ENCODE measurements at regions not wholly inside any gene's neighbourhood (a gene's known extent, or its start where the extent isn't known, plus 50 kb on each side); places are given as distances from the start of the nearest gene placed in this dataset.
"Not testable (repeated sequence)": the region's sequence is repeated elsewhere in the genome, so short reads cannot be mapped to it uniquely, and the experiment has no call there.

DNA sequence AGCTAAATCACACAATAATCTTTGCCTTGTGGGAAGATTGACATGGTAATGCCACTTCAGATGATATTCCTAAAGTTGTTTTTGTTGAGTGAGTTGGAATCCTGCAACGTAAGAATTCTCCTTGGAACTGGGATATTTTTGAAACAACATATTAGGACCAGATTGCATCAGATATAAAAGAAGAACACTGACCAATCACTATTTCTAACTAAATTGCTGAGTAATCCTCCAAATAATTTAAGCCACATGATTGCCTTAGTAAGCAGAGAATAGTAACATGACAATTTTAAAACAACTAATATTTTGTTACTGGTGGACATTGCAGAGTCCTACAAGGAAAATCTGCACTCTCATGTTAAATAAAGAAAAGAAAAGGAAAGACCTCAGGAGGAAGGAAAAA, 353.9 kb upstream of the LMCD1 start:
- no peak for DNase-seq

DNA sequence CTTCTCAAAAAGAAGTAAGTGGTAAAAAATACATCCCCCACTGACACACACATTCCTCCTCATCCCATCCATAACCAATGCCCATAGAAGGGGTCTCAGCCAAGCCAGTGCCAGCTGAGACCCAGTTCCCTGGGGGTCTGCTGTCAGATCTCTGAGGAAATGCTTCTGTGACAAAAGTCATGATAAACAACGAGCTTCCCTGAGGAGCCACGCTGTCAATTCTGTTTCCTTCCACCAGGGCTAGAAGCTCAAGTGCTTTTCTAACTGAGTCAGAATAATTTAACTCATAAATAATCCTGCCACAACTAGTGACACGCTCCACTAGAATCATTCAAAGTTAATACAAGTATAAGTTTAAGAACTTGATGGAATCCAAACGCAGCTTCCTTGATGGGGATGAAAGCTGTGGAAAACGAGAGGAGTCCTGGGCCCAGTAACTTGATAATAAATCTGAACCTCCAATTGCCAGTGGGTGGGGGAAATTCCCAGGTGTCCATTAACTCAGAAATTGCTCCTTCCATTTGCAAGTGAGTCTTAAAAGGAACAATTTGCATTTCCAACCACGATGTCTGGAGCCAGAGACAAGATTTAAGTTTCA, 348.7 kb upstream of the LMCD1 start:
- no peak for DNase-seq

DNA sequence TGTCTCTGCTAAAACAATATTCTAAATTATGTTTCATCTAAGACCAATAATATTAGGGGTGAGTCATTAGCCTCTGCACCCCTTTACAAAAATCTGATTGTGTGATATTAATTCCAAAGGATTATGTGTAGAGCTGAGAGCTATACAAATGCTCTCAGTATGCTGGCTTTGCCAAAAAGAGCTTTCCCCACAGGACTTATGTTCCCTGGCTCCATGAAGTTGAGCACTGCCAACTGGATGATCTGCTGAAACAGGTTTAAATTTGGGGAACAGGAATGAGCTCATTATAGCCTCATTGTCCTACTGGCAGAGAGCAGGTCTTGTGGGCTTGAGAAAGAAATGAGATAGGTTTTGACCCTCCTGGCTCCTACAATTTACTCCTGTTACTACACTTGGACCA, 347.8 kb upstream of the LMCD1 start:
- DNase-seq = no peak

DNA sequence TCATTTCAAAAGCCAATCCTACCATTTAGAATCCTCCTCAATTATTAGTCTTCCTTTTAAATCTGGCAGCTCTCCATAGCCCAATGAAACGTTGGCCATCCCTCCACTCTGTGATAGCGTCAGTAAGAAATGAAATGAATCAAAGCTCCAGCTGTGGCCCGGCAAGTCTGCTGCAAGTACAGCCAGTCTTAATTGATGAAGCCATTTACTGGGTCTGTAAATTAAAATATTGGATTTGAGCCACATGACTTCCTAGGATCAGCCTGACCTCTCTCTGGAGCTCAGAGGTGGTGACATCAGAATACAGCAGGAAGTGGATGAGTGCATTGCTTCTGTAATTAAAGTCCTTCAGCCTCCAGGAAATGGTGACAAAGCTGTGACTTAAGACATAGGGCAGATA, 347.0 kb upstream of the LMCD1 start:
- no peak for DNase-seq

DNA sequence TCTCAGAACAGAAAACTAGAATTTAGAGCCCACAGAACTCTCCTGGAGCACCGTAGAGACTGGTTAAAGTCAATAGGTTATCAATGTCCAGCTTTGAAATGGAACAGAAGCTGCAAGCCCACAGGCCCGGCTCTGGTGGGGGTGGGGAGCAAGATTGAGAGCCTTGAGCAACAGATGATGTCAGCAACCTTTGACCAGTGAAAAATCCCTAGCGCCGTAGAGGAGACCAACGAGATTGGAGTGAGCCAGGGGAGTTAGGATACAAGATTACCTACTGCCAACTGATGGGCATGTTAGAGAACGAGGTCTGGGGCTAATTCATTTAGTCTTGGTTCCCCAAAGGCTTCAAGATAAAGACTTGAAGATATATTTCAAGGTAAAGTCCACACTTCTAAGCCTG, 345.5 kb upstream of the LMCD1 start:
- DNase-seq = no peak

DNA sequence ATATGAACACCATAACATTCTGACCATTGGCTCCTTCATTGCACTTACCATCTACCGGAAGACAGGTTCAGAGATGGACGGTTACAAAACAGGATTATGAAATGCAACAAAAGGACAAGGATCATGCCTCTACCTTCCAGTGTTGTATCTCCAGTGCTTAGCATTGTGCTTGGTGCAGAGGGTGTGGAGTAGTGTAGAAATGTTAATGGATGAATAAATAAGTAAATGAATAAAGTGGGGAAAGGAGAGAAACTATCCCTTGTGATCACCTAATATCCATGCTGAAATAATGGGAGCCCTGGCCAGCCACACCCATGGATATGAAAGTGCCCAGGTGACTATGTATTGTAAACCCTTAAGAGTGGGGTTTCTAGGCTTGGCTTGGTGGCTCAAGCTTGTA, 344.8 kb upstream of the LMCD1 start:
- DNase-seq = no peak

DNA sequence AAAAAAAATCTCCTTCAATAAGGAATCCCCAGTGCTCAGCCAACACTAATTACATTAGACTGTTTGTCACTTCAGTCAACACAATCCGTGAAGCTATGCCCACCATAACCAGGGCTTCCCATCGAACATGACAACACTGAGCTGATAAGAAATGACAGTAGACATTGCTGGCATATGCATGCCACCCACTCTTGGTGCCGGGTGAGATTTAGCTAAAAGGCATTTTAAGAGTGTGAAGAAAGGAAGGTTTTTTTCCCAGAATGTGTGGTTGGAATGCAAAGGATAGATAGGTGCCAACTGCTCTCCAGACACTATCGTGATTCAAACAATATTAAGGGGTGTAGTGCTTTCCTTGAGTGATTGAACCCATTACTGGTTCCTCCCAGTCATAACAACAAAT, 344.0 kb upstream of the LMCD1 start:
- DNase-seq = no peak

- DNase-seq = no peak
These were observed 337.5 kb upstream of the LMCD1 start for GRCh38 chr3:8164145-8164544.

DNA sequence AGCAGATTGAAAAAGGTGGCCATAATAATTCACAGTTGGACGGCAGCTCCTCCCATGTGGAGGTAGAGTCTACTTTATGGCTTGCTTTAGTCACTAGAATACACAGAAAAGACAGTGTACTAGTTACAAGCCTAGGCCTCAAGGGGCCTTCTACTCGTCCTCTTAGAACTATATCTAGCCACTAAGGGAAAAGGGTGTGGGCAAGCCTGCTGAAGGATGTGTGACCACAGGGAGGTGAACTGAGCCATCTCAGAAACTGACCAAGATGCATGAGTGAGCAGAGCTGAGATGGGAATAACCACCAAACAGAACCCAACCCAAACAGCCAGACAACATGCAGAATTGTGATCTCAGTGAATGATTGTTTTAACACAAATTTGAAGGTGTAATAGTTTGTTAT, 335.6 kb upstream of the LMCD1 start:
- DNase-seq = no peak

GRCh38 chr3:8170971-8171508, 330.6 kb upstream of the LMCD1 start:
- no peak for DNase-seq

DNA sequence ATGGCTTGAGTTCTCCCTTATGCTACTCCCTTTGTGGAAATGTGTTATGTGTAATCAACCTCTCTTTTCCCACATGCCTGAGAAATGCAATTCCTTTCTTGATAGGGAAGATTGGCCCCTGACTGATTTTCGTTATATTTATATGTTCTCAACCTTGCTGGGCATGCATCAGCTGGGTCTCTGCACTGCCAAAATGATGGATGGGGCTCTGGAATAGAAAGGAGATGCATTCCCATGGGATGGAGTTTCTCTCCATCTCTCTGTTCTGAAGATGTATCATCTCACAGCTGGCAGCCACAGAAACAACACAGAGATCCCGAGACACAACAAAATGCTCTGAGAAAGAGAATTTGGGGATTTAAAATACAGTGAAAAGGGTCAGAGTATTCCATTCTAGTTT, 327.7 kb upstream of the LMCD1 start:
- no peak for DNase-seq

GRCh38 chr3:8176759-8177483, 324.7 kb upstream of the LMCD1 start:
- DNase-seq = not testable (repeated sequence)

DNA sequence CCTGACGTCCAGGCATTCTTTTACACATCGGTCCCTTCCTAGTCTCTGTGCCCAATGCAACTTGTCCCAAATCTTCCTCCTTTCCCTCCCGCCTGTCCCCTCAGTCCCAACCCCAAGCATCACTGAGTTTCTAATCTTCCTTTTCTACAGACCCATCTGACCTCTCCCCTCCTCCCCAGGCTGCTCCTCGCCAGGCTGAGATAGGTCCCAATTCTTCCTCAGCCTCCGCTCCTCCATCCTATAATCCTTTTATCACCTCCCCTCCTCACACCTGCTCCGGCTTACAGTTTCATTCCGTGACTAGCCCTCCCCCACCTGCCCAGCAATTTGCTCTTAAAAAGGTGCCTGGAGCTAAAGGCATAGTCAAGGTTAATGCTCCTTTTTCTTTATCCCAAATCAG, 323.1 kb upstream of the LMCD1 start:
- not testable (repeated sequence) for DNase-seq

GRCh38 chr3:8182904-8183303, 318.7 kb upstream of the LMCD1 start:
- DNase-seq = no peak

DNA sequence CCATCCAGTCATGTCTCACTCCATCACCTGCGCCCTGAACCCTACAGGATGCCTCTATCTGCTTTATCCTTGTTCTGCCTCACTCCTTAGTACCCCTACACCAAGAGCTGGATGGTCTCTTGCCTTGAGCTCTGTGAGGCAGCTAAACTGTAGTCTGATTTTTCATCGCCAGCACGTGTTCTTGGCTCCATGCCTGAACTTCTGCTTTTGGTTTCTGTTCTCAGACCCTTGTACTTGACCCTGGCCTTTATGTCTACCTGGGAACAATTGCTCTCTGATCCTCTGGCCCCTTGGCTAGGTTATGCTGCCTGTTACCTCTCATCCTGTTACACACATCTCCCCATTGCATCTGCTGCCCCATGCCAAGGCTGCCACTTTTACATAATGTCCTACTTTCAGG, 318.0 kb upstream of the LMCD1 start:
- no peak for DNase-seq

- DNase-seq = no peak
These were observed 315.4 kb upstream of the LMCD1 start for GRCh38 chr3:8186213-8186612.

GRCh38 chr3:8187996-8188395, 313.6 kb upstream of the LMCD1 start:
- DNase-seq = no peak

DNA sequence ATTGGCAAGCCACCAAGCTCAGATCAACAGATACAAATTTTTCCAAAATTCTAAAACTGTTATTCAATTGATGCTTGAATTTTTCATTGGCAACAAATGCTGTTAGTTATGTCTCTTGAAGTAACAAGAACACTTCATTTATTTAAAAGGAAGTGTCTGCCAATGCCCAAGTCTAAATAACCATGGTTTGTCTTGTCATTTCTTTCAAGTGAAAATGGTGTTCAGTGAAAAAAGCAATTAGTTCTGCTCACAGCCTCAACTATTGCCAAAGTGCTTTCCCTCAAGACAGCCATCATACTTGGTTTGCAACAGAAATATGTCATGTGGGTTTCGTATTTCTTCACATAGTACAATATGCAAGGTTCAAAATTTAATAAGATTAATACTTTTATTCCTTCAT, 312.6 kb upstream of the LMCD1 start:
- DNase-seq = no peak

DNA sequence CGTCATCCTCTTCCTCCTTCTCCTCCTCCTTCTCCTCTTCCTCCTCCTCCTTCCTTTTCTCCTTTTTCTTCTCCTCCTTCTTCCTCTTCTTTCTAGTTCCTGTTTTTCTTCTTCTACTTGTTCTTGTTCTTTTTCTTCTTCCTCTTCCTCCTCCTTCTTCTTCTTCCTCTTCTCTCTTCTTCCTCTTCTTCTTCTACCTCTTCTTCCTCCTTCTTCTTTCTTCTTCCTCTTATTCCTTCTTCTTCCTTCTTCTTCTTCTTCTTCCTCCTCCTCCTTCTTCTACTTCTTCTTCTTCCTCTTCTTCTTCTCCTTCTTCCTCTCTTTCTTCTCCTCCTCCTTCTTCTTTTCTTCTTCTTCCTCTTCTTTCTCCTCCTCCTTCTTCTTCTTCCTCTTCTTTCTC, 310.2 kb upstream of the LMCD1 start:
- no peak for DNase-seq

DNA sequence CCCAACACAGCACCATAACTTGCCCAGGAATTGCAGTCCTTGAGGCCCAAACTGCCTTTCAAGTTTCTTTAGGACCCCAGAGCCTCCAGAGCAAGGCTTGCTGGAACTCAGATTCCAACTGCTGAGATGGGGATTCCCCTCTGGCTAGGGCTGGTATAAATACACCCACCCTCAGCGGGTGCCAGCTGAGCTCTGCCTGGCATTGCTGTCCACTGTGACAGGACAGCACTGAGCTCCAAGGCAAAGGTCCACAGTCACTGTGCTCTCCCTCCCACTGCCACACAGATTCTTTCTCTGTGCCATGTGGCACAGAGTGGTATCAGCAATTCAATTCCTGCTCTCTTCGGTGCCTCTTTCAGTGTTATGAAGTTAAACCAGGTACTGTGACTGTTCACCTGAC, 304.2 kb upstream of the LMCD1 start:
- no peak for DNase-seq

DNA sequence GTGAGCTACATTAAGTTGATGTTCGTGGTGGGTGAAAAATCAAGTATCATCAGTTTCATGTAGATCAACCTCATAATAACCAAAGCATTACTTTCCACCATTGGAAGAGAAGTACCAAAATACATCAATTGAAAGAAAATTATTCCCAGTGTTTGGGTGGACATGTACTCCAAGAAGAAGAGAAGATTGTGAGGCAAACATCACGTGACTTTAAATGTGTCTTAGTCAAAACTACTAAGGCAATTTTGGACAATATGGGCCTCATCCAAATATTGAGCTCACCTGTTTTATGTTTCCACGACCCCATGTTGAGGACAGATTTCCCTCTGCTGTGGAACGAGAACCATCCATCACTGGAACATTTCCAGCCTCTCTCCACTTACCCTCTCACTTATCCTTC, 303.0 kb upstream of the LMCD1 start:
- no peak for DNase-seq

DNA sequence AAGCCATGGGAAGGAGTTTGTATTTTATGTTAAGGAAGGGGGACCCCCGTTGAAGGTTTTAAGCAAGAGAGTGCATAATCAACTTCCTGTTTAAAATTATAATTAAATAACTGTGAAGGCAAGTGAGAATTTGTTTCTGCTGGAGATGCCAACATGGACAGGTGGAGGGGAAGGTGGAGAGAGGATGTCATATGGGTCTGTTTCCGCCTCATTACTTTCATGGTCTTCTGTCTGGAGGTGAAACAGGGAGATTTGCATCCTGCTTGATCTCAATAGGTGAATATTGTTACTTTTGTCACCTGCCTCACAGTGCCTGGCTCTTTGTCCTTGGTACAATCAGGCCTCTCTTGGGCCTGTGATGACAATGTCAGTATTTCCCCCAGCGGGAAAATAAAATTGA, 300.6 kb upstream of the LMCD1 start:
- DNase-seq = no peak

GRCh38 chr3:8201886-8202285, 299.7 kb upstream of the LMCD1 start:
- no peak for DNase-seq

GRCh38 chr3:8204331-8204730, 297.3 kb upstream of the LMCD1 start:
- no peak for DNase-seq

Measured in NCI-H1048 (cell line).